ENCODE measurements at regions not wholly inside any gene's neighbourhood (a gene's known extent, or its start where the extent isn't known, plus 50 kb on each side); places are given as distances from the start of the nearest gene placed in this dataset.
"Not testable (repeated sequence)": the region's sequence is repeated elsewhere in the genome, so short reads cannot be mapped to it uniquely, and the experiment has no call there.

GRCh38 chr6:126726454-126726853, 386.5 kb downstream of the CENPW start:
- no CpG with 5 or more reads among the region's 7 CpGs for WGBS (ENCODE audit: extremely low coverage, insufficient coverage, insufficient read length)
- not testable (repeated sequence) for H3K4me3 ChIP-seq (ENCODE audit: low read depth, low read length); H4K12ac ChIP-seq (ENCODE audit: low read depth, low read length); DNase-seq; H3K9me3 ChIP-seq (ENCODE audit: insufficient read depth, low read depth, low read length); H3K4me1 ChIP-seq (ENCODE audit: control insufficient read depth in 1 of 2, insufficient read depth in 2 of 2, low read length in 2 of 2); H3K36me3 ChIP-seq (ENCODE audit: control insufficient read depth in 1 of 2, insufficient read depth in 2 of 2, low read length in 2 of 2); H2BK120ac ChIP-seq (ENCODE audit: insufficient read depth, low read length, poor library complexity); H4K91ac ChIP-seq (ENCODE audit: low read depth, low read length); H3K27me3 ChIP-seq (ENCODE audit: insufficient read depth, low read length); H2BK12ac ChIP-seq (ENCODE audit: low read length); H3K79me2 ChIP-seq (ENCODE audit: control insufficient read depth, insufficient read depth, low read length, poor library complexity); H3K79me1 ChIP-seq (ENCODE audit: low read length); H4K8ac ChIP-seq (ENCODE audit: low read depth, low read length); H3K27ac ChIP-seq (ENCODE audit: low read depth, low read length); H3K4me2 ChIP-seq (ENCODE audit: low read length); H3K4ac ChIP-seq (ENCODE audit: low read depth, low read length); H3K14ac ChIP-seq (ENCODE audit: low read length); H3K9ac ChIP-seq (ENCODE audit: low read length); H2AFZ ChIP-seq (ENCODE audit: insufficient read depth, low read length, poor library complexity); H3K23ac ChIP-seq (ENCODE audit: low read length); H2AK5ac ChIP-seq (ENCODE audit: low read length); H3K18ac ChIP-seq (ENCODE audit: low read length); H2BK5ac ChIP-seq (ENCODE audit: low read depth, low read length, poor library complexity)

- Histone ChIP-seq H3K9me3 (ENCODE audit: insufficient read depth, low read depth, low read length) (no peaks in the 10 kb centered on the region), H3K18ac (ENCODE audit: low read length) (no peak overlapping the region), H3K4ac (ENCODE audit: low read depth, low read length) (no peak overlapping the region), H2BK12ac (ENCODE audit: low read length) (no peak overlapping the region), H3K79me1 (ENCODE audit: low read length) (no peaks in the 10 kb centered on the region), H3K79me2 (ENCODE audit: control insufficient read depth, insufficient read depth, low read length, poor library complexity) (no peaks in the 10 kb centered on the region), H2BK120ac (ENCODE audit: insufficient read depth, low read length, poor library complexity) (no peak overlapping the region), H2AFZ (ENCODE audit: insufficient read depth, low read length, poor library complexity) (no peak overlapping the region), H4K91ac (ENCODE audit: low read depth, low read length) (no peak overlapping the region), H3K14ac (ENCODE audit: low read length) (no peak overlapping the region), H3K9ac (ENCODE audit: low read length) (no peak overlapping the region), H4K12ac (ENCODE audit: low read depth, low read length) (no peak overlapping the region), H3K27ac (ENCODE audit: low read depth, low read length) (no peak overlapping the region), H3K4me3 (ENCODE audit: low read depth, low read length) (no peak overlapping the region), H3K36me3 (ENCODE audit: control insufficient read depth in 1 of 2, insufficient read depth in 2 of 2, low read length in 2 of 2) (no peaks in the 10 kb centered on the region), H3K4me1 (ENCODE audit: control insufficient read depth in 1 of 2, insufficient read depth in 2 of 2, low read length in 2 of 2) (no peaks in the 10 kb centered on the region), H2BK5ac (ENCODE audit: low read depth, low read length, poor library complexity) (no peak overlapping the region), H3K23ac (ENCODE audit: low read length) (no peak overlapping the region), H2AK5ac (ENCODE audit: low read length) (no peak overlapping the region), H3K4me2 (ENCODE audit: low read length) (no peak overlapping the region), H4K8ac (ENCODE audit: low read depth, low read length) (no peak overlapping the region), H3K27me3 (ENCODE audit: insufficient read depth, low read length) (no peaks in the 10 kb centered on the region)
- no CpG with 5 or more reads among the region's 1 CpG for WGBS (ENCODE audit: extremely low coverage, insufficient coverage, insufficient read length)
- no peak for DNase-seq
Measured at GRCh38 chr6:126738146-126738545, 380.3 kb upstream of the RSPO3 start.

- DNase-seq: no peak
- Histone ChIP-seq H2BK12ac (ENCODE audit: low read length) (no peak overlapping the region), H2AFZ (ENCODE audit: insufficient read depth, low read length, poor library complexity) (no peak overlapping the region), H2AK5ac (ENCODE audit: low read length) (no peak overlapping the region), H3K9ac (ENCODE audit: low read length) (no peak overlapping the region), H3K18ac (ENCODE audit: low read length) (no peak overlapping the region), H3K27ac (ENCODE audit: low read depth, low read length) (no peak overlapping the region), H4K91ac (ENCODE audit: low read depth, low read length) (no peak overlapping the region), H3K23ac (ENCODE audit: low read length) (no peak overlapping the region), H3K4me2 (ENCODE audit: low read length) (no peak overlapping the region), H3K4me3 (ENCODE audit: low read depth, low read length) (no peak overlapping the region), H3K4ac (ENCODE audit: low read depth, low read length) (no peak overlapping the region), H3K36me3 (ENCODE audit: control insufficient read depth in 1 of 2, insufficient read depth in 2 of 2, low read length in 2 of 2) (no peaks in the 10 kb centered on the region), H3K4me1 (ENCODE audit: control insufficient read depth in 1 of 2, insufficient read depth in 2 of 2, low read length in 2 of 2) (no peaks in the 10 kb centered on the region), H2BK5ac (ENCODE audit: low read depth, low read length, poor library complexity) (no peak overlapping the region), H3K27me3 (ENCODE audit: insufficient read depth, low read length) (no peaks in the 10 kb centered on the region), H4K8ac (ENCODE audit: low read depth, low read length) (no peak overlapping the region), H3K14ac (ENCODE audit: low read length) (no peak overlapping the region), H3K79me1 (ENCODE audit: low read length) (no peaks in the 10 kb centered on the region), H3K9me3 (ENCODE audit: insufficient read depth, low read depth, low read length) (no peaks in the 10 kb centered on the region), H2BK120ac (ENCODE audit: insufficient read depth, low read length, poor library complexity) (no peak overlapping the region), H3K79me2 (ENCODE audit: control insufficient read depth, insufficient read depth, low read length, poor library complexity) (no peaks in the 10 kb centered on the region), H4K12ac (ENCODE audit: low read depth, low read length) (no peak overlapping the region)
- WGBS (ENCODE audit: extremely low coverage, insufficient coverage, insufficient read length): no CpG with 5 or more reads among the region's 1 CpG
Measured at GRCh38 chr6:126738641-126739040, 379.8 kb upstream of the RSPO3 start.

GRCh38 chr6:126743076-126743475, 375.4 kb upstream of the RSPO3 start:
- H2BK12ac ChIP-seq (ENCODE audit: low read length): no peak overlapping the region
- H3K9ac ChIP-seq (ENCODE audit: low read length): no peak overlapping the region
- H2AFZ ChIP-seq (ENCODE audit: insufficient read depth, low read length, poor library complexity): no peak overlapping the region
- no peak overlapping the region for H3K27ac ChIP-seq (ENCODE audit: low read depth, low read length)
- no peaks in the 10 kb centered on the region for H3K36me3 ChIP-seq (ENCODE audit: control insufficient read depth in 1 of 2, insufficient read depth in 2 of 2, low read length in 2 of 2)
- H2BK120ac ChIP-seq (ENCODE audit: insufficient read depth, low read length, poor library complexity): no peak overlapping the region
- H4K8ac ChIP-seq (ENCODE audit: low read depth, low read length): no peak overlapping the region
- no peak overlapping the region for H4K12ac ChIP-seq (ENCODE audit: low read depth, low read length)
- peaks cover 2% of the 10 kb centered on the region for H3K9me3 ChIP-seq (ENCODE audit: insufficient read depth, low read depth, low read length)
- H3K27me3 ChIP-seq (ENCODE audit: insufficient read depth, low read length): no peaks in the 10 kb centered on the region
- H2AK5ac ChIP-seq (ENCODE audit: low read length): no peak overlapping the region
- no peaks in the 10 kb centered on the region for H3K4me1 ChIP-seq (ENCODE audit: control insufficient read depth in 1 of 2, insufficient read depth in 2 of 2, low read length in 2 of 2)
- H2BK5ac ChIP-seq (ENCODE audit: low read depth, low read length, poor library complexity): no peak overlapping the region
- WGBS (ENCODE audit: extremely low coverage, insufficient coverage, insufficient read length): no CpG with 5 or more reads among the region's 3 CpGs
- H3K4me3 ChIP-seq (ENCODE audit: low read depth, low read length): no peak overlapping the region
- no peaks in the 10 kb centered on the region for H3K79me2 ChIP-seq (ENCODE audit: control insufficient read depth, insufficient read depth, low read length, poor library complexity)
- no peak for DNase-seq
- no peak overlapping the region for H3K23ac ChIP-seq (ENCODE audit: low read length)
- no peak overlapping the region for H3K4me2 ChIP-seq (ENCODE audit: low read length)
- no peak overlapping the region for H3K14ac ChIP-seq (ENCODE audit: low read length)
- H4K91ac ChIP-seq (ENCODE audit: low read depth, low read length): no peak overlapping the region
- no peak overlapping the region for H3K18ac ChIP-seq (ENCODE audit: low read length)
- H3K4ac ChIP-seq (ENCODE audit: low read depth, low read length): no peak overlapping the region
- no peaks in the 10 kb centered on the region for H3K79me1 ChIP-seq (ENCODE audit: low read length)

Measured in trophoblast cell (in vitro differentiated cells and primary cell).